Mesendoderm (in vitro differentiated cells): ENCODE measurements at regions not wholly inside any gene's neighbourhood (a gene's known extent, or its start where the extent isn't known, plus 50 kb on each side); places are given as distances from the start of the nearest gene placed in this dataset.
"Not testable (repeated sequence)": the region's sequence is repeated elsewhere in the genome, so short reads cannot be mapped to it uniquely, and the experiment has no call there.

Source experiments
- DNase-seq: peaks from one replicate; pipeline ENCODE4 v3.0.0; 2013
- H2AK5ac ChIP-seq: 2 replicates; pipeline ENCODE4 v1.6.1; 2013; ENCODE audit warnings: low read length, inconsistent platforms
- H2BK120ac ChIP-seq: 2 replicates; pipeline ENCODE4 v1.6.1; 2013; ENCODE audit warnings: low read depth, mild to moderate bottlenecking, low read length, moderate library complexity, mixed read lengths
- H2BK15ac ChIP-seq: replicated peaks from 2 replicates; pipeline ENCODE4 v1.6.1; 2013; ENCODE audit warnings: low read depth, mild to moderate bottlenecking, moderate library complexity
- H2BK5ac ChIP-seq: 2 replicates; pipeline ENCODE4 v1.6.1; 2013; ENCODE audit warnings: low read length, inconsistent platforms
- H3K18ac ChIP-seq: 2 replicates; pipeline ENCODE4 v1.6.1; 2013; ENCODE audit warnings: mild to moderate bottlenecking, low read length, mixed read lengths
- H3K23ac ChIP-seq: one replicate; pipeline ENCODE4 v1.6.1; 2013; ENCODE audit warnings: low read length
- H3K27ac ChIP-seq: 2 replicates; pipeline ENCODE4 v1.5.1; 2013; ENCODE audit warnings: low read depth, mild to moderate bottlenecking, inconsistent platforms, low read length, moderate library complexity
- H3K27me3 ChIP-seq: 2 replicates; pipeline ENCODE4 v1.6.1; 2013; ENCODE audit warnings: low read length, control low read depth, mild to moderate bottlenecking, inconsistent platforms; ENCODE audit not compliant: insufficient read depth, poor library complexity
- H3K36me3 ChIP-seq: 2 replicates; pipeline ENCODE4 v1.6.1; 2013; ENCODE audit warnings: low read length, inconsistent platforms; ENCODE audit not compliant: control insufficient read depth, insufficient read depth
- H3K4ac ChIP-seq: one replicate; pipeline ENCODE4 v1.6.1; 2013; ENCODE audit warnings: low read depth, mild to moderate bottlenecking, low read length, moderate library complexity
- H3K4me1 ChIP-seq: 2 replicates; pipeline ENCODE4 v1.6.1; 2013; ENCODE audit warnings: low read depth, low read length, inconsistent platforms; ENCODE audit not compliant: control insufficient read depth
- H3K4me2 ChIP-seq: 2 replicates; pipeline ENCODE4 v1.6.1; 2013; ENCODE audit warnings: low read length
- H3K4me3 ChIP-seq: 2 replicates; pipeline ENCODE4 v1.5.1; 2013; ENCODE audit warnings: mild to moderate bottlenecking, low read length
- H3K56ac ChIP-seq: one replicate; pipeline ENCODE4 v1.6.1; 2013; ENCODE audit warnings: low read length
- H3K79me1 ChIP-seq: 2 replicates; pipeline ENCODE4 v1.6.1; 2013; ENCODE audit warnings: low read length, inconsistent platforms
- H3K79me2 ChIP-seq: 2 replicates; pipeline ENCODE4 v1.6.1; 2013; ENCODE audit warnings: mild to moderate bottlenecking, low read length; ENCODE audit not compliant: control insufficient read depth, insufficient read depth
- H3K9ac ChIP-seq: 2 replicates; pipeline ENCODE4 v1.6.1; 2013; ENCODE audit warnings: low read length, inconsistent platforms
- H4K5ac ChIP-seq: one replicate; pipeline ENCODE4 v1.6.1; 2013; ENCODE audit warnings: low read length
- H4K8ac ChIP-seq: one replicate; pipeline ENCODE4 v1.6.1; 2013; ENCODE audit warnings: low read depth, mild to moderate bottlenecking, control low read depth, low read length, moderate library complexity
- WGBS: extraction: QIAGEN DNeasy Blood & Tissue Kit; methylation state at CpG from one replicate; pipeline ENCODE4 v1.1.7; 2013; ENCODE audit warnings: low lambda C conversion rate, missing lambda C conversion rate; ENCODE audit not compliant: insufficient coverage; ENCODE audit errors: extremely low coverage; 5-methylcytosine and 5-hydroxymethylcytosine counted together

DNA sequence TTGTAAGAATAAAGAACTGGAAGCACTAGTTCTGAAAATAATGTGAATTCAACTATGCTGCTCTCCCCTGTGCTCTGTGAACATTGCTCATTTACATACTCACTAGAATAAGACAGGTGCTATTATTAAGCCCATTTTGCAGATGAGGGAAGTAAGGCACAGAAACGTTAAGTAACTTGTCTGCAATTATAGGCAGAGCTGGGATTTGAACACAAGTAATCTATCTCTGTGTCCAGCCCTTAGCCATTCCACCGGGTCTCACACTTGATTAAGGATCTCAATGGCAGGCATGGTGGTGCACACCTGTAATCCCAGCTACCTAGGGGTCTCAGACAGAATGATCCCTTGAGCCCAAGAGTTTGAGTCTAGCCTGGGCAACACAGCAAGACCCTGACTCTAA lies 357.7 kb downstream of the CD83 start:
- Histone ChIP-seq H3K23ac (no peak overlapping the region), H2BK5ac (no peak overlapping the region), H3K79me2 (no peaks in the 10 kb centered on the region), H3K18ac (no peak overlapping the region), H4K8ac (no peak overlapping the region), H3K27me3 (no peaks in the 10 kb centered on the region), H4K5ac (no peak overlapping the region), H3K4me3 (no peak overlapping the region), H2AK5ac (no peak overlapping the region), H3K56ac (no peak overlapping the region), H3K4me1 (no peaks in the 10 kb centered on the region), H3K4me2 (no peak overlapping the region), H3K79me1 (no peaks in the 10 kb centered on the region), H3K4ac (no peak overlapping the region), H3K27ac (no peak overlapping the region), H2BK120ac (no peak overlapping the region), H3K36me3 (no peaks in the 10 kb centered on the region), H2BK15ac (no peak overlapping the region), H3K9ac (no peak overlapping the region)
- no CpG with 5 or more reads among the region's 2 CpGs for WGBS
- DNase-seq, result no peak

- H3K4me2 ChIP-seq, result no peak overlapping the region
- WGBS, result no CpG with 5 or more reads among the region's 12 CpGs
- H2BK120ac ChIP-seq, result no peak overlapping the region
- no peak overlapping the region for H2AK5ac ChIP-seq
- H4K5ac ChIP-seq, result no peak overlapping the region
- no peak overlapping the region for H3K23ac ChIP-seq
- no peaks in the 10 kb centered on the region for H3K79me1 ChIP-seq
- no peak overlapping the region for H3K4me3 ChIP-seq
- H3K27ac ChIP-seq, result no peak overlapping the region
- H3K18ac ChIP-seq, result no peak overlapping the region
- no peaks in the 10 kb centered on the region for H3K36me3 ChIP-seq
- no peaks in the 10 kb centered on the region for H3K4me1 ChIP-seq
- H3K9ac ChIP-seq, result no peak overlapping the region
- H2BK15ac ChIP-seq, result no peak overlapping the region
- no peaks in the 10 kb centered on the region for H3K79me2 ChIP-seq
- no peak for DNase-seq
- no peak overlapping the region for H2BK5ac ChIP-seq
- H4K8ac ChIP-seq, result no peak overlapping the region
- H3K56ac ChIP-seq, result no peak overlapping the region
- no peak overlapping the region for H3K4ac ChIP-seq
- no peaks in the 10 kb centered on the region for H3K27me3 ChIP-seq
Observed at GRCh38 chr6:14476793-14477531, 359.4 kb downstream of the CD83 start.

DNA sequence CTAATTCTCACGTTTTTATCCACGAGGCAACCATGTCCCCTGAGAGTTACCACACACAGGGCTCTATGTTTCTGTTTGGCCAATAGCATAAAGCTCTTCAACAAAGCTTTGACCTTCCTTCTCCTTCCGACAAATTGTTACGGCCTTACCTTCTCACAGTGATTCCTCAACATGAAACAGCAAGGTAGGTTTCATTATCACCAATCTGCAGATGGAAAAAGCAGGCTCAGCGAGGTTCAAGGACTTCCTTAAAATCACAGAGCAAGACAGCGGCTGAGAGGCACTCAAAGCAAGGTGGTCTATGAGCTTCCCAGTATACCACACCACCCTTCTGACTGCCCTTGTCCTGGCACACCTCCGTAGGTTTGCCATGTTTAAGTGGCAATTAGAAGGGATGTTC lies 360.0 kb downstream of the CD83 start:
- Histone ChIP-seq H3K23ac (no peak overlapping the region), H3K18ac (no peak overlapping the region), H3K4ac (no peak overlapping the region), H3K4me3 (no peak overlapping the region), H3K56ac (no peak overlapping the region), H4K5ac (no peak overlapping the region), H2BK5ac (no peak overlapping the region), H3K79me2 (no peaks in the 10 kb centered on the region), H2BK15ac (no peak overlapping the region), H3K36me3 (no peaks in the 10 kb centered on the region), H3K4me1 (no peaks in the 10 kb centered on the region), H3K27ac (no peak overlapping the region), H2BK120ac (no peak overlapping the region), H3K4me2 (no peak overlapping the region), H3K9ac (no peak overlapping the region), H3K27me3 (no peaks in the 10 kb centered on the region), H4K8ac (no peak overlapping the region), H3K79me1 (no peaks in the 10 kb centered on the region), H2AK5ac (no peak overlapping the region)
- no peak for DNase-seq
- no CpG with 5 or more reads among the region's 7 CpGs for WGBS

GRCh38 chr6:14478381-14479225 lies 361.0 kb downstream of the CD83 start:
- no peaks in the 10 kb centered on the region for H3K79me2 ChIP-seq
- no peak overlapping the region for H3K27ac ChIP-seq
- H3K23ac ChIP-seq, result no peak overlapping the region
- no peaks in the 10 kb centered on the region for H3K36me3 ChIP-seq
- no peak overlapping the region for H3K4me2 ChIP-seq
- H2BK120ac ChIP-seq, result no peak overlapping the region
- H3K27me3 ChIP-seq, result no peaks in the 10 kb centered on the region
- DNase-seq, result no peak
- H2BK15ac ChIP-seq, result no peak overlapping the region
- no peaks in the 10 kb centered on the region for H3K79me1 ChIP-seq
- no peaks in the 10 kb centered on the region for H3K4me1 ChIP-seq
- H3K18ac ChIP-seq, result no peak overlapping the region
- no peak overlapping the region for H3K9ac ChIP-seq
- no peak overlapping the region for H4K5ac ChIP-seq
- no peak overlapping the region for H4K8ac ChIP-seq
- WGBS, result no CpG with 5 or more reads among the region's 10 CpGs
- H2AK5ac ChIP-seq, result no peak overlapping the region
- no peak overlapping the region for H3K4ac ChIP-seq
- H2BK5ac ChIP-seq, result no peak overlapping the region
- no peak overlapping the region for H3K4me3 ChIP-seq
- no peak overlapping the region for H3K56ac ChIP-seq

GRCh38 chr6:14481946-14482345 lies 364.4 kb downstream of the CD83 start:
- not testable (repeated sequence) for H2AK5ac ChIP-seq, H3K4me3 ChIP-seq, H4K8ac ChIP-seq, H2BK5ac ChIP-seq, H3K36me3 ChIP-seq, H3K9ac ChIP-seq, H3K56ac ChIP-seq, H3K18ac ChIP-seq, H3K79me1 ChIP-seq, H3K23ac ChIP-seq, H2BK15ac ChIP-seq, H3K27me3 ChIP-seq, H2BK120ac ChIP-seq, H4K5ac ChIP-seq, H3K27ac ChIP-seq, DNase-seq, H3K4me2 ChIP-seq, H3K4ac ChIP-seq, H3K79me2 ChIP-seq, H3K4me1 ChIP-seq
- no CpG with 5 or more reads among the region's 1 CpG for WGBS
